GM23248 (cell line): ENCODE measurements at regions not wholly inside any gene's neighbourhood (a gene's known extent, or its start where the extent isn't known, plus 50 kb on each side); places are given as distances from the start of the nearest gene placed in this dataset.

ENCODE experiments used
- EZH2 ChIP-seq: fragments of 200-600 bp; sonication (generic); IDR thresholded peaks from 2 replicates; pipeline ENCODE4 v1.6.1; 2018; ENCODE audit warnings: antibody characterized with exemption, mild to moderate bottlenecking; ENCODE audit not compliant: insufficient read depth, poor library complexity, severe bottlenecking
- EZH2phosphoT487 ChIP-seq: fragments of 200-600 bp; sonication (generic); IDR thresholded peaks from 2 replicates; pipeline ENCODE4 v1.6.1; 2018; ENCODE audit warnings: antibody characterized with exemption, moderate library complexity, mild to moderate bottlenecking, low read depth; ENCODE audit not compliant: insufficient read depth

DNA sequence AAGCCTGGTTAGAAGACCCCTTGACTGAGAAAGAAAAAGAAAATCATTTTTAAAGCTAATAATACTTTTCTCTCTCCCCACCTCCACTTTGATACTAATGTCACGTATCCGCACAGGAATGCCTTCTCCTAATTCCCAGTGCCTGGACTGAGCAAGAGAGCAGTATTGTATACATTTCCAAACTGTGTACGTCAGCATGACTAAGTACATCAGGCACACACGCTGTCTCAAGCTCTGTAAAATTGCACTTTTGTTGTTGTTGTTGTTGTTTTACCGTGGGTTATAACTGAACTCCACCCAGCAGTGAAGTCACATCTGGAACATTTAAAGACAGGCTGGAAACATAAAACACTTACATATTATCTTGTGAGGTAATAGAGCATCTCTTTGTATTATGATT is 407.6 kb downstream of the DNAH5 start:
- TF ChIP-seq EZH2, result no peak
- TF ChIP-seq EZH2phosphoT487, result no peak
